ENCODE measurements at regions not wholly inside any gene's neighbourhood (a gene's known extent, or its start where the extent isn't known, plus 50 kb on each side); places are given as distances from the start of the nearest gene placed in this dataset.
"Not testable (repeated sequence)": the region's sequence is repeated elsewhere in the genome, so short reads cannot be mapped to it uniquely, and the experiment has no call there.

- TF ChIP-seq CTCF (IDR thresholded peaks at IDR 0.05; ENCODE audit: borderline replicate concordance, insufficient read depth, low read depth, low read length) = no peak
- H3K4me3 ChIP-seq (ENCODE audit: low read depth, low read length) = no peak overlapping the region
Observed at GRCh38 chr12:127810041-127810440, 456.9 kb upstream of the TMEM132C start.

- H3K4me3 ChIP-seq (ENCODE audit: low read depth, low read length) = not testable (repeated sequence)
Observed at GRCh38 chr12:127810459-127810858, 456.5 kb upstream of the TMEM132C start.

GRCh38 chr12:127811988-127812387 is 455.0 kb upstream of the TMEM132C start:
- TF ChIP-seq CTCF (IDR thresholded peaks at IDR 0.05; ENCODE audit: borderline replicate concordance, insufficient read depth, low read depth, low read length) = no peak
- H3K4me3 ChIP-seq (ENCODE audit: low read depth, low read length) = no peak overlapping the region

- no peak for TF ChIP-seq CTCF (IDR thresholded peaks at IDR 0.05; ENCODE audit: borderline replicate concordance, insufficient read depth, low read depth, low read length)
- H3K4me3 ChIP-seq (ENCODE audit: low read depth, low read length) = no peak overlapping the region
Observed at GRCh38 chr12:127813147-127813546, 453.8 kb upstream of the TMEM132C start.

GRCh38 chr12:127819056-127819455 is 447.9 kb upstream of the TMEM132C start:
- TF ChIP-seq CTCF (IDR thresholded peaks at IDR 0.05; ENCODE audit: borderline replicate concordance, insufficient read depth, low read depth, low read length) = no peak
- no peak overlapping the region for H3K4me3 ChIP-seq (ENCODE audit: low read depth, low read length)

- no peak overlapping the region for H3K4me3 ChIP-seq (ENCODE audit: low read depth, low read length)
- TF ChIP-seq CTCF (IDR thresholded peaks at IDR 0.05; ENCODE audit: borderline replicate concordance, insufficient read depth, low read depth, low read length) = no peak
Observed at GRCh38 chr12:127820271-127820670, 446.7 kb upstream of the TMEM132C start.

- TF ChIP-seq CTCF (IDR thresholded peaks at IDR 0.05; ENCODE audit: borderline replicate concordance, insufficient read depth, low read depth, low read length) = no peak
- no peak overlapping the region for H3K4me3 ChIP-seq (ENCODE audit: low read depth, low read length)
Observed at GRCh38 chr12:127820846-127821245, 446.1 kb upstream of the TMEM132C start.

- TF ChIP-seq CTCF (IDR thresholded peaks at IDR 0.05; ENCODE audit: borderline replicate concordance, insufficient read depth, low read depth, low read length) = no peak
- no peak overlapping the region for H3K4me3 ChIP-seq (ENCODE audit: low read depth, low read length)
Observed at GRCh38 chr12:127822809-127823411, 444.1 kb upstream of the TMEM132C start.

All from GM12875 (cell line).